Naive thymus-derived CD8-positive, alpha-beta T cell (primary cell): ENCODE measurements at regions not wholly inside any gene's neighbourhood (a gene's known extent, or its start where the extent isn't known, plus 50 kb on each side); places are given as distances from the start of the nearest gene placed in this dataset.
"Not testable (repeated sequence)": the region's sequence is repeated elsewhere in the genome, so short reads cannot be mapped to it uniquely, and the experiment has no call there.

Source experiments
- ATAC-seq, 2 donors: fragments of 150-1000 bp; cut with Tn5 transposase in 1 of 2; sonication (Bioruptor Pico), chemical (Tn5 transposase) in 1 of 2; 1 replicate in 1 of 2; 2 replicates in 1 of 2; pipeline ENCODE4 v1.10.0; 2021; ENCODE audit warnings: mild to moderate bottlenecking in 2 of 2, moderate library complexity in 2 of 2
- POLR2A ChIA-PET: fragments of 350-600 bp; sonication (Branson Sonifier 250); formaldehyde crosslinking; loops from one replicate; lab custom pipeline; 2021; ENCODE audit warnings: antibody characterized with exemption; lab: Charles Lee
- DNase-seq, 10 donors: peaks; one replicate each; pipeline versions ENCODE4 v3.0.0 to v3.0.0-alpha.2; 2020 to 2022
- H3K27ac Mint-ChIP-seq, 10 donors: one replicate each; pipeline ENCODE4 v1.8.0; 2020 to 2022; ENCODE audit warnings: mild to moderate bottlenecking in 10 of 10, mixed read lengths in 10 of 10, moderate library complexity in 4 of 10, inconsistent platforms in 1 of 10
- H3K27me3 Mint-ChIP-seq, 5 donors: one replicate each; pipeline ENCODE4 v1.8.0; 2021 to 2022; ENCODE audit warnings: mixed read lengths in 5 of 5
- H3K36me3 Mint-ChIP-seq, 3 donors: one replicate each; pipeline ENCODE4 v1.8.0; 2020 to 2022; ENCODE audit warnings: mixed read lengths in 3 of 3, mild to moderate bottlenecking in 2 of 3, inconsistent platforms in 1 of 3
- H3K4me1 Mint-ChIP-seq, 4 donors: one replicate each; pipeline ENCODE4 v1.8.0; 2021 to 2022; ENCODE audit warnings: mixed read lengths in 4 of 4
- H3K4me3 Mint-ChIP-seq, 10 donors: one replicate each; pipeline ENCODE4 v1.8.0; 2020 to 2022; ENCODE audit warnings: mild to moderate bottlenecking in 10 of 10, mixed read lengths in 10 of 10, moderate library complexity in 6 of 10, inconsistent platforms in 1 of 10
- H3K9me3 Mint-ChIP-seq, 9 donors: one replicate each; pipeline ENCODE4 v1.8.0; 2020 to 2022; ENCODE audit warnings: mixed read lengths in 9 of 9, mild to moderate bottlenecking in 3 of 9, inconsistent platforms in 1 of 9, moderate library complexity in 1 of 9

DNA sequence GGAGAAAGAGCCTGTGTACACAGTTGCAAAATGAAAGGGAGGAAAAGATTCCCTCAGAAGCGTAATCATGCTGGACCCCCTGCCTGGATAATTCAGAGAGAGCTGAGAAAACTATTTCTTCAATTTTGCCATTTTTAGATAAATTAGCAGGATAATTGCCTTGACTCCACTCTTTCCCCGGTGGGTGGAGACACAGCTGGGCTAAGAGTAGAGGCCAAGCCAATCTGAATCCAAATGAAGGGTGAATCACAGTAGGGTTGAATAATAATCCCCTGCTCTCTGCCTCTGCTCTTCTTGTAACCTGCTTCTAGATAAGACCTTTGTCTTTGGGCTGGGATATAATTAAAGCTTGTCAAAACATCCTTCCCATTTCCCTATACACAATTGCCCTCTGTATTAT, 150.1 kb downstream of the CAPZA3 start:
- DNase-seq = no peak
- no peak for ATAC-seq
- Mint-ChIP-seq H3K4me3 (no peak overlapping the region), H3K27ac (no peak overlapping the region), H3K9me3 (peaks cover 0 to 19% (median 3%) of the 10 kb centered on the region in 9 donors), H3K27me3 (peaks cover 0 to 4% (median 0%) of the 10 kb centered on the region in 5 donors), H3K36me3 (no peaks in the 10 kb centered on the region), H3K4me1 (no peaks in the 10 kb centered on the region)
- POLR2A ChIA-PET = no interaction called here

DNA sequence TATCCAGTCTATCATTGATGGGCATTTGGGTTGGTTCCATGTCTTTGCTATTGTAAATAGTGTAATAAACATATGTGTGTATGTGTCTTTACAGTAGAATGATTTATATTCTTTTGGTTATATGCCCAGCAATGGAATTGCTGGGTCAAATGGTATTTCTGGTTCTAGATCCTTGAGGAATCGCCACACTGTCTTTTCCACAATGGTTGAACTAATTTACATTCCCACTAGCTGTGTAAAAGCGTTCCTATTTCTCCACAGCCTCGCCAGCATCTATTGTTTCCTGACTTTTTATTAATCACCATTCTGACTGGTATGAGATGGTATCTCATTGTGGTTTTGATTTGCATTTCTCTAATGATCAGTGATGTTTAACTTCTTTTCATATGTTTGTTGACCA, 152.7 kb downstream of the CAPZA3 start:
- H3K4me3 Mint-ChIP-seq, H3K4me1 Mint-ChIP-seq, POLR2A ChIA-PET, ATAC-seq, H3K27ac Mint-ChIP-seq, DNase-seq, H3K36me3 Mint-ChIP-seq, H3K27me3 Mint-ChIP-seq: not testable (repeated sequence)
- H3K9me3 Mint-ChIP-seq = peaks cover 0 to 27% (median 6%) of the 10 kb centered on the region in 9 donors

DNA sequence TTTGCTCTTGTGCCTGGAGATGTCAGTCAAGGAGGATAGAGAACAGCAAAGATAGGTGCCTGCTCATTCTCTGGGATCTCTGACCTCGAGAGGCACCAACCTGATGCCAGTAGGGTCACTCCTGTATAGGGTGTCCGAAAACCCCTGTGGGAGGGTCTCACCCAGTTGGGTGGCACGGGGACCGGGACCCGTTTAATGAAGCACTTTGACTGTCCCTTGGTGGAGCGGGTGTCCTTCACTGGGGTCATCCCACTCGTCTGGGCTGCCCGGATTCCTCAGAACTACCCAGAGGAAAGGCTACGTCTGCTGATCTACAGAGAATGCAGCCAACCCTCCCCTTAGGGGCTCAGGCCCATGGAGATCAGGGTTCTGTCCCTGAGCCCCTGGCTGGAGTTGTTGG, 157.6 kb downstream of the CAPZA3 start:
- POLR2A ChIA-PET = no interaction called here
- H3K27ac Mint-ChIP-seq = no peak overlapping the region
- DNase-seq (no peak), ATAC-seq (no peak)
- H3K4me3 Mint-ChIP-seq = no peak overlapping the region
- no peaks in the 10 kb centered on the region for H3K36me3 Mint-ChIP-seq
- H3K4me1 Mint-ChIP-seq = no peaks in the 10 kb centered on the region
- peaks cover 0 to 13% (median 5%) of the 10 kb centered on the region in 5 donors for H3K27me3 Mint-ChIP-seq
- H3K9me3 Mint-ChIP-seq = peaks cover 0 to 28% (median 6%) of the 10 kb centered on the region in 9 donors

DNA sequence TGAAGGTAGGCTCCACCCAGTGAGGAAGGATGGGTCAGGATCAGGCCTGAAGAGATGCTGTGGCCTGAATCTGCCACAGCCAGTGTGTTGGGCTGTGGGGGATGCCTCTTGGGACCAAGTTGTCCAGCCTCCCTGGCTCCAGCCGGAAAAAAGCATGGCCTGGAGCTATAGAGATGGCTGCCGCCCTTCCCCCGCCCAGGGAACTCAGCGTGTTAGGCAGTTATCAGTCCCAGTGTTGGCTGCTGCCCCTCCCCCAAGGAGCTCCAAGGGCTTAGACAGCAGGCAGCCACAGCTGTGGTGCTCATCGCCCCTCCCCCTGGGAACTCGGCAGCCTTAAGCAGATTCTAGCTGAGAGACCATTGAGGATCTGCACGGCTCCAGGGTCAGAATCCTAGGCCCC, 158.0 kb downstream of the CAPZA3 start:
- Mint-ChIP-seq H3K4me1 (no peaks in the 10 kb centered on the region), H3K36me3 (no peaks in the 10 kb centered on the region), H3K4me3 (no peak overlapping the region), H3K27me3 (peaks cover 0 to 16% (median 5%) of the 10 kb centered on the region in 5 donors), H3K27ac (no peak overlapping the region), H3K9me3 (peaks cover 0 to 28% (median 7%) of the 10 kb centered on the region in 9 donors)
- ATAC-seq (no peak), DNase-seq (no peak)
- POLR2A ChIA-PET = no interaction called here

DNA sequence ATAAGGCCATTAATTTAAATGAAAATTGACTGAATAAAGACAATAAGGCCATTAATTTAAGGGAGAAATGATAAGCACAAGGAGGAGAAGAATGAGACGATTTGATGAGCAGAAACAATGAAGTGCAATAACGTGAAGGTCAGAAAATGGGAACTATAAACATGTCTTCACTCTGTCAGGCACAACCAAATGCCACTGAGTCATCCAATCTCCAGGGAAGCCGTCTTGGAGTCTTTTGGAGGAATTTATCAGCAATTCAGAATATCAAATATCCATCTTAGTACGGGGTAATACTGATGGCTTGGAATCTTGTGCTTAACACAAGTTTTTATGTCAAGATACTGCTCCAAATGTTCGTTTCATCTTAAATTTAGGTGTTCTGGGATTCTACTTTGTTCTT, 159.9 kb downstream of the CAPZA3 start:
- Mint-ChIP-seq H3K36me3 (no peaks in the 10 kb centered on the region), H3K4me1 (no peaks in the 10 kb centered on the region), H3K27ac (no peak overlapping the region), H3K27me3 (peaks cover 0 to 16% (median 5%) of the 10 kb centered on the region in 5 donors), H3K9me3 (peaks cover 0 to 26% (median 5%) of the 10 kb centered on the region in 9 donors), H3K4me3 (no peak overlapping the region)
- POLR2A ChIA-PET = no interaction called here
- DNase-seq = no peak
- no peak for ATAC-seq

DNA sequence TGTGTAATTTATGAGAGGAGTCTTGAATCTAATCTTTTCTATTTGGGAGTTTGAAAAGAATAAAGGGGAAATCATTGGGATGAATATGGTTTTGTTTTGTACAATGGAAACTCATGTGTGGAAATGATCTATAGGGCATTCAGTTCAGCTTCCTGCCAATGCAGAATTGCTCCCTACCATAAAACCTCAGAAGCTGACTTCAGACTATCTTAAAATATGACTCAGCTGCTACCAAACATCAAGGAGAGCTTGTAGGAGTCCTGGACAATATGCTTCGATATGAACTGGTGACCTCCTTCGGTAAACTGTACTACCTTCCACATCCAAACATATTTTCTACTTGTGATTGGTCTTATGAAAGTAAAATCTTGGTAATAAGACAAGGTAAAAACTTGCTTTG, 160.6 kb downstream of the CAPZA3 start:
- Mint-ChIP-seq H3K9me3 (peaks cover 0 to 20% (median 5%) of the 10 kb centered on the region in 9 donors), H3K27me3 (peaks cover 0 to 12% (median 5%) of the 10 kb centered on the region in 5 donors), H3K36me3 (no peaks in the 10 kb centered on the region), H3K4me1 (no peaks in the 10 kb centered on the region), H3K27ac (no peak overlapping the region), H3K4me3 (no peak overlapping the region)
- ATAC-seq = no peak
- no peak for DNase-seq
- POLR2A ChIA-PET = no interaction called here

DNA sequence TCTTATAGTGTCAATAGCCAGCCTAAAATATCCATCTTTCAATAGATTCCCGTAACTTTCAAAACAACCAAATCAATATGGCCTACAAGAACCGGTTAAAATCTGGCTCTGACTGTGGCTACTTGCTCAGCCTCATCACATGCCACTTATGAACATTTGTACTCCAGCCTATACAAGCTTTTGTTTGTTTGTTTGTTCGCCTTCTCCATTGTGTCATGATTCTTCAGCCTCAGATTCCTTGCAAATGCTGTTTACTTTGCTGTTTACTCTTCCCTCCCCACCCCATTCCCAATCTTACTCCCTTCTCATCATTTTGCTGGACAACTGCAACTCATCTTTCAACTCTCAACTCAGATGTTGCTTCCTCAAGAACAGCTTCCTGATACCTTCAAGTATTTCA, 161.2 kb downstream of the CAPZA3 start:
- H3K27ac Mint-ChIP-seq = no peak overlapping the region
- no peaks in the 10 kb centered on the region for H3K4me1 Mint-ChIP-seq
- POLR2A ChIA-PET = no interaction called here
- no peak overlapping the region for H3K4me3 Mint-ChIP-seq
- peaks cover 0 to 12% (median 5%) of the 10 kb centered on the region in 5 donors for H3K27me3 Mint-ChIP-seq
- peaks cover 0 to 13% (median 5%) of the 10 kb centered on the region in 9 donors for H3K9me3 Mint-ChIP-seq
- H3K36me3 Mint-ChIP-seq = no peaks in the 10 kb centered on the region
- ATAC-seq = no peak
- DNase-seq = no peak

GRCh38 chr12:18899678-18900317, 161.9 kb downstream of the CAPZA3 start:
- DNase-seq = no peak
- H3K36me3 Mint-ChIP-seq = no peaks in the 10 kb centered on the region
- POLR2A ChIA-PET = no interaction called here
- H3K4me1 Mint-ChIP-seq = no peaks in the 10 kb centered on the region
- ATAC-seq = no peak
- no peak overlapping the region for H3K27ac Mint-ChIP-seq
- peaks cover 0 to 12% (median 5%) of the 10 kb centered on the region in 5 donors for H3K27me3 Mint-ChIP-seq
- H3K4me3 Mint-ChIP-seq = no peak overlapping the region
- H3K9me3 Mint-ChIP-seq = peaks cover 0 to 9% (median 5%) of the 10 kb centered on the region in 9 donors

- Mint-ChIP-seq H3K27ac (no peak overlapping the region), H3K36me3 (no peaks in the 10 kb centered on the region)
Observed at GRCh38 chr12:18905134-18905533, 167.2 kb downstream of the CAPZA3 start.

GRCh38 chr12:18906395-18906794, 168.5 kb downstream of the CAPZA3 start:
- H3K9me3 Mint-ChIP-seq = peaks cover 0 to 9% (median 0%) of the 10 kb centered on the region in 9 donors
- H3K4me1 Mint-ChIP-seq = no peaks in the 10 kb centered on the region
- H3K4me3 Mint-ChIP-seq = no peak overlapping the region
- no peak for ATAC-seq
- POLR2A ChIA-PET = no interaction called here
- H3K27ac Mint-ChIP-seq = no peak overlapping the region
- DNase-seq = no peak
- H3K36me3 Mint-ChIP-seq = no peaks in the 10 kb centered on the region
- peaks cover 0 to 4% (median 0%) of the 10 kb centered on the region in 5 donors for H3K27me3 Mint-ChIP-seq

More at GRCh38 chr12:18905134-18905533, 167.2 kb downstream of the CAPZA3 start:
- Mint-ChIP-seq H3K27me3 (peaks cover 0 to 10% (median 1%) of the 10 kb centered on the region in 5 donors), H3K4me3 (no peak overlapping the region), H3K4me1 (no peaks in the 10 kb centered on the region), H3K9me3 (peaks cover 0 to 9% (median 1%) of the 10 kb centered on the region in 9 donors)
- POLR2A ChIA-PET = no interaction called here
- ATAC-seq (no peak), DNase-seq (no peak)

GRCh38 chr12:18907127-18907526, 169.2 kb downstream of the CAPZA3 start:
- Mint-ChIP-seq H3K4me1 (no peaks in the 10 kb centered on the region), H3K9me3 (peaks cover 0 to 6% (median 0%) of the 10 kb centered on the region in 9 donors), H3K4me3 (no peak overlapping the region), H3K27ac (no peak overlapping the region), H3K27me3 (peaks cover 0 to 4% (median 0%) of the 10 kb centered on the region in 5 donors), H3K36me3 (no peaks in the 10 kb centered on the region)
- ATAC-seq (no peak), DNase-seq (no peak)
- POLR2A ChIA-PET = no interaction called here

DNA sequence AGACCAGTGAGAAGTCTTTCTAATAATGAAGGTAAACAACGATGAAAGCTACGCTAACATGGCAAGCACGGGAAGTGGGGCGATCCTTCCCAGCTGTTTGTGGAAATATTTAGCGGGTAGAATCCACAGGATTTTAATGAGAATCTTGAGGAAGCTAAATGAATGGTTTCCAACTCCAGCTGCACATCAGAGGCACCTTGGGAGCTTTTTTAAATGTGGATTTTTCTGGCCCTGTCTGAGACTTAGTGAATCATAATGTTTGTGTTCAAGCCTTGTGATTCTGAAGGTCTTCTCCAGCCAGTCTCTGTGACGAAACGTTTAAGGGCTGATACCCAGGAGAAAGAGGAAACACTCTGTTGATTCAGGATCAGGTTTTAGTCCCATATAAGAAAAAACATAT, 169.8 kb downstream of the CAPZA3 start:
- Mint-ChIP-seq H3K36me3 (no peaks in the 10 kb centered on the region), H3K9me3 (peaks cover 0 to 6% (median 0%) of the 10 kb centered on the region in 9 donors), H3K4me1 (no peaks in the 10 kb centered on the region), H3K4me3 (no peak overlapping the region), H3K27me3 (peaks cover 0 to 4% (median 0%) of the 10 kb centered on the region in 5 donors), H3K27ac (no peak overlapping the region)
- ATAC-seq (no peak), DNase-seq (no peak)
- POLR2A ChIA-PET = no interaction called here

- Mint-ChIP-seq H3K9me3 (peaks cover 0 to 6% (median 0%) of the 10 kb centered on the region in 9 donors), H3K4me1 (no peaks in the 10 kb centered on the region), H3K27me3 (peaks cover 0 to 4% (median 0%) of the 10 kb centered on the region in 5 donors), H3K4me3 (no peak overlapping the region), H3K27ac (no peak overlapping the region), H3K36me3 (no peaks in the 10 kb centered on the region)
- ATAC-seq (no peak), DNase-seq (no peak)
- POLR2A ChIA-PET = no interaction called here
Observed at GRCh38 chr12:18908191-18908590, 170.3 kb downstream of the CAPZA3 start.
